ENCODE measurements at regions not wholly inside any gene's neighbourhood (a gene's known extent, or its start where the extent isn't known, plus 50 kb on each side); places are given as distances from the start of the nearest gene placed in this dataset.

DNA sequence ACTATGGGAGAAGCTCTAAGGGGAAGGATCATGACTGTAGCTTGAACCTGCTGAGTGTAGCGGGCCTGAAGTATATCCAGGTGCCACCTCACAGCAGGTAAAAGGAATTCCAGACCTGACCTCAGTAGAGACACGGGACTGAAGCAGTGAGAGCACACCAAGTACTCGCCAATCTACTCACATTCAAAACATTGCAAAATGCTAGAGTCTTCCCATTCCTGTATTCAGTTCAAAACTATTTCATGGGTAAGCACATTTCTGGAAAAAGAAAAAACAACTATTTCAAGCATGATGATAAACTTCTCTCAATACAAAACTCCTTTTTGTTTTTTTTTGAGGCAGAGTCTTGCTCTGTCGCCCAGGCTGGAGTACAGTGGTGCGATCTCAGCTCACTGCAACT lies 121.9 kb upstream of the AUTS2 start:
- no peak overlapping the region for H3K4me3 ChIP-seq (ENCODE audit: low read depth, low read length)
- no peaks in the 10 kb centered on the region for H3K36me3 ChIP-seq
- DNase-seq, result no peak
- H3K27me3 ChIP-seq (ENCODE audit: insufficient read depth, low read depth, severe bottlenecking), result no peaks in the 10 kb centered on the region
- H3K27ac ChIP-seq, result no peak overlapping the region
- TF ChIP-seq, protein P1, sequence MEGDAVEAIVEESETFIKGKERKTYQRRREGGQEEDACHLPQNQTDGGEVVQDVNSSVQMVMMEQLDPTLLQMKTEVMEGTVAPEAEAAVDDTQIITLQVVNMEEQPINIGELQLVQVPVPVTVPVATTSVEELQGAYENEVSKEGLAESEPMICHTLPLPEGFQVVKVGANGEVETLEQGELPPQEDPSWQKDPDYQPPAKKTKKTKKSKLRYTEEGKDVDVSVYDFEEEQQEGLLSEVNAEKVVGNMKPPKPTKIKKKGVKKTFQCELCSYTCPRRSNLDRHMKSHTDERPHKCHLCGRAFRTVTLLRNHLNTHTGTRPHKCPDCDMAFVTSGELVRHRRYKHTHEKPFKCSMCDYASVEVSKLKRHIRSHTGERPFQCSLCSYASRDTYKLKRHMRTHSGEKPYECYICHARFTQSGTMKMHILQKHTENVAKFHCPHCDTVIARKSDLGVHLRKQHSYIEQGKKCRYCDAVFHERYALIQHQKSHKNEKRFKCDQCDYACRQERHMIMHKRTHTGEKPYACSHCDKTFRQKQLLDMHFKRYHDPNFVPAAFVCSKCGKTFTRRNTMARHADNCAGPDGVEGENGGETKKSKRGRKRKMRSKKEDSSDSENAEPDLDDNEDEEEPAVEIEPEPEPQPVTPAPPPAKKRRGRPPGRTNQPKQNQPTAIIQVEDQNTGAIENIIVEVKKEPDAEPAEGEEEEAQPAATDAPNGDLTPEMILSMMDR (IDR thresholded peaks at IDR 0.05; ENCODE audit: low read depth, low read length), result no peak
- no peaks in the 10 kb centered on the region for H3K9me3 ChIP-seq (ENCODE audit: severe bottlenecking)

DNA sequence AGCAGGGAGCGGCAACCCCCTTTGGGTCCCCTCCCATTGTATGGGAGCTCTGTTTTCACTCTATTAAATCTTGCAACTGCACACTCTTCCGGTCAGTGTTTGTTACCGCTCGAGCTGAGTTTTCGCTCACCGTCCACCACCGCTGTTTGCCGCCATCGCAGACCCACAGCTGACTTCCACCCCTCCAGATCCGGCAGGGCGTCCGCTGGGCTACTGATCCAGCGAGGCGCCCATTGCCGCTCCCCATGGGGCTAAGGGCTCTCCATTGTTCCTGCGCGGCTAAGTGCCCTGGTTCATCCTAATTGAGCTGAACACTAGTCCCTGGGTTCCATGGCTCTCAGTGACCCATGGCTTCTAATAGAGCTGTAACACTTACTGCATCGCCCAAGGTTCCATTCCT lies 115.6 kb upstream of the AUTS2 start:
- Histone ChIP-seq H3K36me3 (no peaks in the 10 kb centered on the region), H3K27ac (no peak overlapping the region), H3K4me3 (ENCODE audit: low read depth, low read length) (no peak overlapping the region), H3K9me3 (ENCODE audit: severe bottlenecking) (no peaks in the 10 kb centered on the region), H3K27me3 (ENCODE audit: insufficient read depth, low read depth, severe bottlenecking) (no peaks in the 10 kb centered on the region)
- TF ChIP-seq, protein P1 (IDR thresholded peaks at IDR 0.05; ENCODE audit: low read depth, low read length), result no peak
- DNase-seq, result no peak

DNA sequence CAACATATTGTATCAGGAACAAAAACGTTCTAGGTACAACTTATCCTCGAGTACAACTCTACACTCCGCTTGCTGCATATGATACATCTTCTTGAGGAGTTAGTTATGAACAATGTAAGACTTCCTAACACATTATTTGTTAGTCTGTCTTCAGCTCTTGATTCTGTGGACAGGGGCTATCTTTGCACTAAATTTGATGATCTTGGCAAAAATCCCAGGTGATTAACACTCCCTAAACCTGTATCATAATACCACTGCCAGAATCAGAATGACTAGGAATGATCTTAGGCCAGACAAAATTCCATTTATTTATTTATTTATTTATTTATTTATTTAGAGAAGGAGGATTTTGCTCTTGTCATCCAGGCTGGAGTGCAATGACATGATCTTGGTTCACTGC lies 108.7 kb upstream of the AUTS2 start:
- Histone ChIP-seq H3K27me3 (ENCODE audit: insufficient read depth, low read depth, severe bottlenecking) (no peaks in the 10 kb centered on the region), H3K4me3 (ENCODE audit: low read depth, low read length) (no peak overlapping the region), H3K9me3 (ENCODE audit: severe bottlenecking) (no peaks in the 10 kb centered on the region), H3K27ac (no peak overlapping the region), H3K36me3 (no peaks in the 10 kb centered on the region)
- DNase-seq, result no peak
- TF ChIP-seq, protein P1 (IDR thresholded peaks at IDR 0.05; ENCODE audit: low read depth, low read length), result no peak

DNA sequence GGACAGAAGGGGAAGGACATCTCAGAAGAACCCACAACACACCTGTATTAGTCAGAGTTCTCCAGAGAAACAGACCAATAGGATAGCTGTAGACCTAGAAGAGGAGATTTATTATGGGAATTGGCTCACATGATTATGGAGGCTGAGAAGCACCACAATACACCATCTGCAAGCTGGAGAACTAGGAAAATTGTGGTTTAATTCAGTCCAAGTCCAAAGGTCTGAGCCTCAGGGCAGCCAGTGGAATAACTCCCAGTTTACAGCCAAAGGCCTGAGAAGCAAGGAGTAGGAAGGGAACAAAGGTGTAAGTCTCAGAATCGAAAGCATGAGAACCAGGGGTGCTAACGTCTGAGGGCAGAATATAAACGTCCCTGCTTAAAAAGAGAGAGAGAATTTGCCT lies 99.6 kb upstream of the AUTS2 start:
- no peak for DNase-seq
- TF ChIP-seq, protein P1 (IDR thresholded peaks at IDR 0.05; ENCODE audit: low read depth, low read length), result no peak
- no peaks in the 10 kb centered on the region for H3K27me3 ChIP-seq (ENCODE audit: insufficient read depth, low read depth, severe bottlenecking)
- no peak overlapping the region for H3K4me3 ChIP-seq (ENCODE audit: low read depth, low read length)
- H3K9me3 ChIP-seq (ENCODE audit: severe bottlenecking), result no peaks in the 10 kb centered on the region
- H3K36me3 ChIP-seq, result no peaks in the 10 kb centered on the region
- no peak overlapping the region for H3K27ac ChIP-seq

DNA sequence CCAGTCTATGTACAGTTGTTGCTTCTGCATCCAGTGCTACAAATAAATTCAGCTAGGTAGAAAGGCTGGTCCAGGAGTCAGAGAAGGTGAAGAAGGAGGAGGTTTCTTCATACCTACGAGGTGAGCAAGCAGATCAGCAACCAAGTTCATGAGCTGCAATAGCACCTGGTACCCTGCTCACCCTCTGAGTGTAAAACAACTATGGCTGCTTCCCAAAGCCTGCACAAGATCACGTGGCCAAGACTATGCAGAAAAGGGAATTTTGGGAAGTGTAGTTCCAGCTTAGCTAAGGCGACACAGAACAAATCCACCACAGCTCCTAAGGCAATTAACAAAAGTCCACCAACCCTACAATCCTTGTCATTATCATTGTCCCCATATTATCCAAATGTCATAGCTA lies 95.9 kb upstream of the AUTS2 start:
- no peak for DNase-seq
- H3K27me3 ChIP-seq (ENCODE audit: insufficient read depth, low read depth, severe bottlenecking), result no peaks in the 10 kb centered on the region
- H3K36me3 ChIP-seq, result no peaks in the 10 kb centered on the region
- no peak overlapping the region for H3K4me3 ChIP-seq (ENCODE audit: low read depth, low read length)
- no peak overlapping the region for H3K27ac ChIP-seq
- H3K9me3 ChIP-seq (ENCODE audit: severe bottlenecking), result no peaks in the 10 kb centered on the region
- TF ChIP-seq, protein P1 (IDR thresholded peaks at IDR 0.05; ENCODE audit: low read depth, low read length), result no peak

DNA sequence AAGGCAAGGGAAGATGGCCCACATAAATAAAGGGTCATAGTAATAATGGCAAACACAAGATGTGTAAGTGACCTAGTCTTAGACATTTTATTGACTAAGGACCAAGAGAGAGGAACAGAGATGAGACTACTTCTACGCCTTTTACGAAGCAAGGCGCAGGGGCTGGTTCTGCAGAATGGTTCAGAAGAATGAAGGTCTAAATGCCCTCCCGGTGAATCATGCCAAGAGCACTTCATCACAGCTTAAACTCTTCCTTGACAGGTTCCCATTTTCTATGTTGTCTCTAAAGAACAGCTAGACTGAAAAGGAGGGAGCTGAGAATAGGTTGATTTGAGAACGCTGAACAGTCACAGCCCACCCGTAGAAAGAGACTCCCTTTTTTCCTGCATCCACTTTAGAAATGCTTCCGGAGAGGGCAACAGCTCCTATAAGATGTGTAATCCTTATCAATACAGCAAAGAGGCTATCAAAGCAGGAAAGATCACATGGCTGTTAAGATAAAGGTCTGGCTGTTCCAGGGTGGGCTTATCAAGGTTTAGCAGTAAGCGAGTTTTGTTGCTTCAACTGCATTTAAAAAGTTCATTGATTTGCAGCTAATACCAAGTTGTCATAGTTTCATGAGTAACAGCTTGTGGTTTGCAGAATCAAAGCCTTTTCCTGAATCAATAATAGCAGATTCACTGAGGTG lies 93.4 kb upstream of the AUTS2 start:
- Histone ChIP-seq H3K27me3 (ENCODE audit: insufficient read depth, low read depth, severe bottlenecking) (no peaks in the 10 kb centered on the region), H3K36me3 (no peaks in the 10 kb centered on the region), H3K27ac (no peak overlapping the region), H3K9me3 (ENCODE audit: severe bottlenecking) (no peaks in the 10 kb centered on the region), H3K4me3 (ENCODE audit: low read depth, low read length) (no peak overlapping the region)
- TF ChIP-seq, protein P1 (IDR thresholded peaks at IDR 0.05; ENCODE audit: low read depth, low read length), result no peak
- DNase-seq, result no peak
